ENCODE measurements at regions not wholly inside any gene's neighbourhood (a gene's known extent, or its start where the extent isn't known, plus 50 kb on each side); places are given as distances from the start of the nearest gene placed in this dataset.

DNA sequence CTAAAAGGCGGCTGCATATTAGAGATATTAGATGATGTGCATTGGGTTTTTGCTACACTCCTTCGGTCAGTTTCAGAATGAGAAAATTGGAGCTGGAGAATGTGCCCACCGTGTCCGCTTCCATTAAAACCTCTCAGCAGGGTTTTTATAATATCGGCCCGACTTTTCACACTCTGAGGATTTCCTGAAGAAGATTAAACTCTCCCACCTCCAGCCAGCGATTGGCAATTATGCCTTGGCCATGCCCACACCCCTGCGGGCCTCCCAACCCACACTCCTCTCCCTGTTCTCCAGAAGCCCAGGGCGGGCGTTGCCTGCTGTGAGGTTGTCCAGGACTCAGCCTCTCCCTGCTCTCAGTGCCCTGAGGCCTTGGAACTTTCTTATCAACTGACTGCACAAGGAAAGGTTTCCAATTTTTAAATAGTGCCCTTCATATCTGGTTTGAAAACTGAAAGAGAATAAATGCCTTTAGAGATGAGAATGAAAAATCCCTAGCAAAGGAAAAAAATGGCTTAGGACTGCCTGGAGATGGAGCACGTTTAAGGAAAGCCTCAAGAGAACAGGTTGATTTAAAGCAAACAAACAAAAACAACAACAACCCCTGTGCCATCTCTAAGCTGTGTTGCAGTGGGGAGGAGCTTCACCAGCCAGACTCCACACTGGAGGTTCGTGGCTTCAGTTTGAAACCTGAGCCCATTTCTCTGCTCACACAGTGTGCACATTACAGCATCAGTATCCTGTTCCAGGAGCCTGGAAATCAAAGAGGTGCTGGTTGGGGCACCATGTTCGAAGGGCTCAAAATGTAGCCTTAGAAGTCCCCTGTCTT lies 292.9 kb downstream of the NSG2 start:
- no peak for DNase-seq

DNA sequence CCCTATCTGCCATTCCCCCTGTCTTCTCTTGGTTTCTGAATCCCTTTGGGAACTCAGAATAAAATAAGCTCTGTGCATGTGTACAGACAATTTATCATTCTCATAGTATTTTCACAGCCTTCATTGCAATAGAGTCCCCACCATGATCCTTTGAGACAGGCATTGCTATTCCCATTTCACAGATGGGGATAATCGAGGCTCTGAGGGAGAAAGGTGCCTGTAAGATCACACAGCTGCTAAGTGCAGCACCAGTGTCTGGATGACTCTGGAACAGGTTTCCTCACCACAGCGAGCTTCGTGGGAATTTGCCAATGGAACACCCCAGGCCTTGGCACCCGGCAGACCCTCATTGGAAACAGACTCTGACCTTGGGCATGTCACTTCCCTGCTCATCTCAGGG lies 293.6 kb downstream of the NSG2 start:
- DNase-seq: no peak

DNA sequence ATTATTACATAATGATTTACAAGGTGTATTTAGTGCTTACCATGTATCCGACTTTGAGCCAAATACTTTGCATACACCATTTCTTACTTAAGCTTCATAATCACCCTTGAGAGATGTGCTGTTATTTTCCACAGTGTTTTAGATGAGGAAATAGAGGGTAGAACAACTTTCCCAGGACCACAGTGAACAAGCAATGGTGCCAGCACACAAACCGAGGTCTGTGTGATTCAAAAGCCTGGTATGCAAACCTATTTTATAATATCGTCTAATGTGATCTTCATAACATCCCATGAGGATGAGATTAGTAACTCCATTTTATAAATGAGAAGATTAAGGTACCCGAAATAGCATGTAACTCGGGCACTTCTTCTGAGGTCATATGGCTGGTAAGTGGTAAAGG lies 294.7 kb downstream of the NSG2 start:
- no peak for DNase-seq

- no peak for DNase-seq
Observed at GRCh38 chr5:174342696-174343095, 297.2 kb downstream of the NSG2 start.

DNA sequence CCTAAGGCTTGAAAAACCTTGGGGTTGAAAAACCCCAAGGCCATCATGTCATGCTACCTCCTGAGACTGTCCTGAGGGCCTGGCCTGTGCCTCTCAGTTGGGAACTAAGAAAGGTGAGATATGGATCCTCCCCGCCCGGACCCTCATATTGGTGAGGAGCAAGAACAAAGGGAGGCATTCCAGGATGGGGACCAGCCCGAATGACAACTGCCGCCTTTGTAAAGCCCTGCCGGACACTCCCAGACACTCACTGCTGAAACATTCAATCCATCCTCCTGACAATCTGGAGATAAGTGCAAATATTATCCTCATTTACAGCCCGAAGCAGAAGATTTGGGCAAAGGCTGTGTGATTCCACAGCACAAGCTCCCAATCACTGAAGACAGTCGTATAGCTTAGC lies 298.3 kb downstream of the NSG2 start:
- no peak for DNase-seq

DNA sequence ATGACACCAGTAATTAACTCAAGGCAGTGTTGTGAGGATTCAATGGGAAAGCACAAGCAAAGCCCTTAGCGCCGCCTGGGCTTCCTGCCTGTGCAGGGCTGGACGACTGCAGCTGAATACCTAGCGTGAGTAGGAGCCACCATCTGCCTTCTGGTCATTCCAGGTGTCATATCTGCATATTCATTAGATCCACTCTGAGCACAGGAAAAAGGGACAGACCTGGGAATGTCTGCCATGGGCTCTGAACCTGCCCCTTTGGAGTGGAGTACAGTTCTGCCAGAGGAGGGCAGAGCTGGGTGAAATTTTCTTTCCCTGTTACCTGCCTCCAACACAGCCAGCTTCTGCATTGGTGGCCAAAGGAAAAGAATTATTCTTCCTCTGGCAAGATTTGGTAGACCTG lies 298.8 kb downstream of the NSG2 start:
- no peak for DNase-seq

- no peak for DNase-seq
Observed at GRCh38 chr5:174347183-174347582, 301.7 kb downstream of the NSG2 start.

- DNase-seq: no peak
Observed at GRCh38 chr5:174348311-174348981, 302.9 kb downstream of the NSG2 start.

DNA sequence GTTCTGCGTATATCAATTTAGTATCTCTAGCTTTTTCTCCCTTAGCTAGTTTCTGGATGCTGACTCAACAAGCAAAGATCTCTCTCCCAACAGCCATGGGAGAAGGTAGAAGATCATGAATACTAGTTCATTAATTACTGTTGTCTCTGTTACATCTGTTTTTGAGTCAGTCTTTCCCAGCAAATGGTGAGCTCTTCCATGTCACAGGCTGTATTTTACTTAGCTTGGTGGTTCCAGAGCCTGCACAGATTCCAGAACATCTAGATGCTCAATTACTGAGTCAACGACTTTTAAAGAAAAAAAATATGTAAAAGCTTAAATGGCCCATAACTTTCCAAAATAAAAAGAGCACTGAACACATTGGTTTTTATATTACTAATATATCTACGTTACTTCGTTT lies 307.2 kb downstream of the NSG2 start:
- DNase-seq: no peak

DNA sequence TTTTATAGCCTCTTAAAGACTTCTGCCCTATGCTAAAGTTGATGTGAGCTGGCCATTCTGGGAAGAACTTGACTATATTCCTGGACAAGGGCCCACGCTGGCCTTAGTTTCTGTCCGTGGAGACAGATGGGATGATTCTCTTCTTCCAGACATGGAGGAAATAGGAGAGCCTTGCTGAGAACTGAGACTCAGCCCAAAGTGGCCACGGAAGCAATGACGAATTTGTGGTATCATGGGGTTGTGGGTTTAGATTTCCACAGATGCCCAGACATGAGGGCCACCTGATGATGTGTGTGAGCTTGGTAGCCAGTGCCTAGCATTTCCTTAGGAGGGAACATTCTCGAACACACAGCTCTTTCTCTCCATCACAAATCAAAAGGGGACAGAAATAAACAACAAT lies 309.1 kb downstream of the NSG2 start:
- no peak for DNase-seq

- no peak for DNase-seq
Observed at GRCh38 chr5:174355208-174355612, 309.7 kb downstream of the NSG2 start.

GRCh38 chr5:174355995-174356394 lies 310.5 kb downstream of the NSG2 start:
- DNase-seq: no peak

GRCh38 chr5:174356536-174356935 lies 311.0 kb downstream of the NSG2 start:
- no peak for DNase-seq

DNA sequence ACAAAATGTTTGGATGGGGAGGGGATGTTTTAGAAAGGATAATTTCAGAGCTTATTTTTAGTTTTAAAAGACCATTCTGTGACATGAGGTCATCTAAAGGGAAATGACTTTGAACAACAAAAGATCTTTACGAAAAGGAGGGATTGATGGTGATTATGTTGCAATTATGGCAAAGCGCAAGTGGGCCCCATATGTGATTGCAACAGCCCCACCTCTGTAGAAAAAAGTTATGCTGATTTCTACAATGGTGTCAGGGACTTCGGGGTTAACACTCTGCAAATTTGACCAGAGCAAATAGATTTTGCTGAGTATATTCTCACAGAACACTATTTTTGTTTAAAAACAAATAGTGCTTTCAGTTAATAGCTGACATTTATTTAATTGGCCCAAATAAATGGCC lies 312.8 kb downstream of the NSG2 start:
- DNase-seq: no peak

DNA sequence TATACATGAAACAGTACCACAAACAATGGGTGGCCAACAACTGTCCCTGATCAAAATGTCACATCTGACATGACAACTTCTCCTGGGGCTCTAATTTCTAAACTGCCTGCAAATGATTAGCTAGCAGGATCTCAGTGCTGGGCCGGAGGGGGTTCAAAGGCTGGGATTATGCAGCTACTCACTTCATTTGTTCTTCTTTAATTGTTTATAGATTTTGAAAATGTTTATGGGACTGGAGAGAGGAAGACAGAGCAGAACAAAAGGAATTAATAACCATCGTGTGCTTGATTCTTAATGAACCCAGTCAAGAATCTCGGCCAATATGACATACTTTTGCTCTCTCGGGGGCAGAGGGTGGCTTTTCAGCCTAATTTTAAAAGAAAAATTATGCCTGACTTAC lies 313.6 kb downstream of the NSG2 start:
- no peak for DNase-seq

DNA sequence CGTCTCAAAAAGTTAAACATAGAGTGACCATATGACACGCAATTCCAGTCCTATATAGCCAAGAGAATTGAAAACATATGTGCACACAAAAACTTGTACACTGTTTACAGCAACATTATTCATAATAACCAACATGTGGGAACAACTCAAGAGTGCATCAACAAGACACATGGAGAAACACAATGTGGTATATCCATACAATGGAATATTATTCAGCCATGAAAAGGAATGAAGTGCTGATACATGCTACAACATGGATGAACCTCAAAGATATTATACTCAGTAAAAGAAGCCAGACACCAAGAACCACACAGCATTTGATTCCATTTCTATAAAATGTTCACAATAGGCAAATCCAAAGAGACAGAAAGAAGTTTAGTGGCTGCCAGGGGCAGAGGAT lies 317.0 kb downstream of the NSG2 start:
- no peak for DNase-seq

GRCh38 chr5:174363934-174364333 lies 318.4 kb downstream of the NSG2 start:
- no peak for DNase-seq

GRCh38 chr5:174364676-174365075 lies 319.2 kb downstream of the NSG2 start:
- DNase-seq: no peak

DNA sequence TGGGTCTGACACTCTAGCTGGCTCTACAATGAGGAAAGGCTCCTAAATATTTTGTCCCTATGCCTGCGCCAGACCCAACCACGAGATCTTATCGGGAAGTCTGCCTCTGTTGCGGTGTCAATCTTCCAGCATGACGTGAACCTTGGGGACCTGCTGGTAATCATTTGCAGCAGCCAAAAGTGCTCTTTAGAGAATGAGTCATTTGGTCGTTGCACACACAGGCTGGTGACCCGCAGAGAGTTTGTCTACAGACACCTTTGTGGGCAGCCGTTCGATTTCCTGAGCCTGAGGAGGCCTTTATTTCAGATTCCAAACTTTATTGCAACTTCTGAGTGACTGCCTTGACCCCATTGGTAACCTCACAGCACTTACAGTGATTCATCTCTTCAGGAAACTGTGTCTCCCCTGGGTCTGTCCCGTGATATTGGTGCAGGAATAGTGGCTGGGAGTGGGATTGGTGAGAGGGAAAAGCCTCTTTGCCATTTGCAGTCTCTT lies 326.1 kb downstream of the NSG2 start:
- no peak for DNase-seq

DNA sequence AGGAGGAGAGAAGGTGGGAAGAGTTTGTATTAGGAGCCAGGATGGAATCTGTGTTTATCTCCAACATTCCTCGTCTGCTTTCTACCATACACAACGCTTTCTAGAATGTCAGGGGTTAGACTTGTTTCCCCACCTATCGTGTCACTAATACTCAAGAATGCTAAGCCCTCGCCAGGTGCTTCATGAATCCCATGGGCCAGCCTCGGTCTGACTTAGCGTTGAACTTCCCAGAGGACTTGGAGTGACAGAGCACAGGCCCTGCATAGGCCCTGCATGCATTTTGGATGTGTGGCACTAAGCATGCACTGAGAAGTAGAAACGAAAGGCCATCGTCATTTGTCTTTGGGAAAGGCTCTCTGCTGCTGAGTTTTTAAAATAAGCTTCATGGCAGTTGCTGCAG lies 328.7 kb downstream of the NSG2 start:
- no peak for DNase-seq

DNA sequence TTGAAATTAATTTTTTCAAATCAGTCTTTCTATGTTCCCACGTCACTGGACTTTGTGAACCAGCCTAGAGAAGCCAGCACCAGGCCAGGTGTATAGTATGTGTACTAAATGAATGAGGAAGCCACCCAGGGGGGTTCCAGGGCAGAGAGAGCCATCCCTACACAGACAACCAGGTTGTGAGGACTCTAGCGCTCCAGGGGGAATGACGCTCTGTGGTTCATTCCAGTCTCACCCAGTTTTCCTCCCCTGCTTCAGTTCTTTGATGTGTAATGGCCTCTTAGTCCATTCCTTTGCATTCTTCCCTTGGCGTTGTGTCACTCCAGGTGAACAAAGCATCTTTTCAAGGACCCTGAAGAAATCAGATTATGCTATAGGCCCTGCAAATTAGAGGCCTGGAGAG lies 330.6 kb downstream of the NSG2 start:
- no peak for DNase-seq

- DNase-seq: no peak
Observed at GRCh38 chr5:174376726-174377373, 331.3 kb downstream of the NSG2 start.

DNA sequence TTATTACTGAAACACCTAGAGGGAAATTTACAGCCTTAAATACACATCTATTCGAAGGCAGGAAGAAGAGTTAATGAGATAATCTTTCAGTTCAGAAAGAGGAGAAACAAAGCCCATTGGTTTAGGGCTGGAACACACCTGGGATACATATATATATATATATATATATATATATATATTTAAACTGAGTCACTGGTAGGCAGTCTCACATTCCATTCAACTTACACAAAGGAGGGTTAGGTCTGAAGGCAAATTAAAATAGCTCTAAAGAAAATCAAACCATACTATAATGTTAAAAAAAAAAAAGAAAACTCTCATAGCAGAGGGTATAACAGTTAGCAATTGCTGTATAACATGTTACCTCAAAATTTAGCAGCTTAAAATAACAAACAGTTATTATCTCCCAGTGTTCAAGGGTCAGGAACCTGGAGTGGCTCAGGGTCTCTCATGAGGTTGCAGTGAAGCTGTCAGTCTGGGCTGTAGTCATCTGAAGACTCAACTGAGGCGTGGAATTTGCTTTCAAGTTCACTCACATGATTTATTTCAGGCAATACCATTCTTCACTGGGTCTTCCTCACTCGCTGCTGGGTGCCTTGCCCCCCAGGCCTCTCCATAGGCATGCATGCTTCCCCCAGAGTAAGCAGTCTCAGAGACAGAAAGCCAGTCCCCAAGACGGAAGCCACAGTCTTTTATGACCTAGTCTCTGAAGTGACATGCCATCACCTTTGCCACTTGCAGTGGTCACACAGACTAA lies 332.8 kb downstream of the NSG2 start:
- no peak for DNase-seq
